ENCODE measurements at regions not wholly inside any gene's neighbourhood (a gene's known extent, or its start where the extent isn't known, plus 50 kb on each side); places are given as distances from the start of the nearest gene placed in this dataset.
"Not testable (repeated sequence)": the region's sequence is repeated elsewhere in the genome, so short reads cannot be mapped to it uniquely, and the experiment has no call there.

GRCh38 chr15:98103570-98103969, 143.1 kb downstream of the ARRDC4 start:
- no peak overlapping the region for H3K4me2 ChIP-seq (ENCODE audit: extremely low read depth, insufficient read depth, low read length)
- no peaks in the 10 kb centered on the region for H4K20me1 ChIP-seq (ENCODE audit: control insufficient read depth, extremely low read depth, insufficient read depth, low read length)
- H3K9me3 ChIP-seq (ENCODE audit: control insufficient read depth, insufficient read depth, low read depth, low read length), result no peaks in the 10 kb centered on the region
- H3K79me2 ChIP-seq (ENCODE audit: control insufficient read depth, insufficient read depth, low read length), result no peaks in the 10 kb centered on the region
- no peak overlapping the region for H3K27ac ChIP-seq (ENCODE audit: insufficient read depth, low read length)
- no peak for DNase-seq (ENCODE audit: low read depth in 2 of 2)
- TF ChIP-seq, protein P1, sequence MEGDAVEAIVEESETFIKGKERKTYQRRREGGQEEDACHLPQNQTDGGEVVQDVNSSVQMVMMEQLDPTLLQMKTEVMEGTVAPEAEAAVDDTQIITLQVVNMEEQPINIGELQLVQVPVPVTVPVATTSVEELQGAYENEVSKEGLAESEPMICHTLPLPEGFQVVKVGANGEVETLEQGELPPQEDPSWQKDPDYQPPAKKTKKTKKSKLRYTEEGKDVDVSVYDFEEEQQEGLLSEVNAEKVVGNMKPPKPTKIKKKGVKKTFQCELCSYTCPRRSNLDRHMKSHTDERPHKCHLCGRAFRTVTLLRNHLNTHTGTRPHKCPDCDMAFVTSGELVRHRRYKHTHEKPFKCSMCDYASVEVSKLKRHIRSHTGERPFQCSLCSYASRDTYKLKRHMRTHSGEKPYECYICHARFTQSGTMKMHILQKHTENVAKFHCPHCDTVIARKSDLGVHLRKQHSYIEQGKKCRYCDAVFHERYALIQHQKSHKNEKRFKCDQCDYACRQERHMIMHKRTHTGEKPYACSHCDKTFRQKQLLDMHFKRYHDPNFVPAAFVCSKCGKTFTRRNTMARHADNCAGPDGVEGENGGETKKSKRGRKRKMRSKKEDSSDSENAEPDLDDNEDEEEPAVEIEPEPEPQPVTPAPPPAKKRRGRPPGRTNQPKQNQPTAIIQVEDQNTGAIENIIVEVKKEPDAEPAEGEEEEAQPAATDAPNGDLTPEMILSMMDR (conservative IDR thresholded peaks at IDR 0.05 in 1 of 2, IDR thresholded peaks at IDR 0.05 in 1 of 2; ENCODE audit: low read depth in 1 of 2, low read length in 2 of 2), result no peak
- H3K36me3 ChIP-seq (ENCODE audit: control insufficient read depth, insufficient read depth, low read length), result no peaks in the 10 kb centered on the region
- H3K27me3 ChIP-seq (ENCODE audit: control insufficient read depth, insufficient read depth, low read length), result no peaks in the 10 kb centered on the region
- no peak overlapping the region for H2AFZ ChIP-seq (ENCODE audit: low read length)
- H3K4me1 ChIP-seq (ENCODE audit: control insufficient read depth, extremely low read depth, insufficient read depth, low read length), result no peaks in the 10 kb centered on the region
- no peak overlapping the region for H3K4me3 ChIP-seq (replicated peaks in 1 of 4; ENCODE audit: control extremely low read depth in 1 of 4, insufficient read depth in 1 of 4, low read depth in 3 of 4, low read length in 4 of 4)
- no peak overlapping the region for H3K9ac ChIP-seq (ENCODE audit: insufficient read depth, low read length)

GRCh38 chr15:98104386-98105151, 144.1 kb downstream of the ARRDC4 start:
- H3K9me3 ChIP-seq (ENCODE audit: control insufficient read depth, insufficient read depth, low read depth, low read length); H3K9ac ChIP-seq (ENCODE audit: insufficient read depth, low read length); H2AFZ ChIP-seq (ENCODE audit: low read length); H3K27me3 ChIP-seq (ENCODE audit: control insufficient read depth, insufficient read depth, low read length); H3K27ac ChIP-seq (ENCODE audit: insufficient read depth, low read length); H3K4me1 ChIP-seq (ENCODE audit: control insufficient read depth, extremely low read depth, insufficient read depth, low read length); H4K20me1 ChIP-seq (ENCODE audit: control insufficient read depth, extremely low read depth, insufficient read depth, low read length); H3K36me3 ChIP-seq (ENCODE audit: control insufficient read depth, insufficient read depth, low read length); H3K4me2 ChIP-seq (ENCODE audit: extremely low read depth, insufficient read depth, low read length); H3K79me2 ChIP-seq (ENCODE audit: control insufficient read depth, insufficient read depth, low read length); DNase-seq (ENCODE audit: low read depth in 2 of 2); H3K4me3 ChIP-seq (replicated peaks in 1 of 4; ENCODE audit: control extremely low read depth in 1 of 4, insufficient read depth in 1 of 4, low read depth in 3 of 4, low read length in 4 of 4): not testable (repeated sequence)

DNA sequence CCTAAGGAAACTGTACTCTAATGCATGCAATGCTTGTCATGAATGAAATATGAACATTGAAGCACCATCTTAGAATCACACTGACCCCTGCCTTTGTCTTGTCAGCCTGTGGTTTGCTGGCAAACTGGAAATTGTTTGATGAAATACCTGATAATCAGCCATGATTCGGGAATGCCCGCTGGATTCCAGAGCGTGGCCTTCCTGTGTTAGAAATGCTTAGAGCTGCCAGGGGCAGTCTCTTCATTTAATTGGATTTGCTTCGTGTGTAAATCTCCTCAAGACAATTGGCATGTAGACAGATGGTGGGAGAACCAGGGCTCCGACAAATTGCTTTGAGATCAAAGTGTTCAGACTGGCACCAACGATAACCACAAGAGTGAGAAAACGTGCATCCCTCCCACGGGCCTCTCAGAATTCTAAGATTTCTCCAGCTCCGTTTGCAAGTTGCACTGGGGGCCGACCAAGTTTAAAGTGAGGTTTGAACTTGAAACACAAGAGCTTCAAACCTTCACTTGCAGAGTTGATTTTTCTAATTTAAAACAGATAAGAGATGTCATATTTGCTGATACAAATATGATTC, 146.2 kb downstream of the ARRDC4 start:
- not testable (repeated sequence) for H3K4me1 ChIP-seq (ENCODE audit: control insufficient read depth, extremely low read depth, insufficient read depth, low read length); DNase-seq (ENCODE audit: low read depth in 2 of 2); H3K4me2 ChIP-seq (ENCODE audit: extremely low read depth, insufficient read depth, low read length); H3K9me3 ChIP-seq (ENCODE audit: control insufficient read depth, insufficient read depth, low read depth, low read length); H4K20me1 ChIP-seq (ENCODE audit: control insufficient read depth, extremely low read depth, insufficient read depth, low read length); H3K9ac ChIP-seq (ENCODE audit: insufficient read depth, low read length); H3K36me3 ChIP-seq (ENCODE audit: control insufficient read depth, insufficient read depth, low read length); H3K27me3 ChIP-seq (ENCODE audit: control insufficient read depth, insufficient read depth, low read length); H3K79me2 ChIP-seq (ENCODE audit: control insufficient read depth, insufficient read depth, low read length); H3K4me3 ChIP-seq (replicated peaks in 1 of 4; ENCODE audit: control extremely low read depth in 1 of 4, insufficient read depth in 1 of 4, low read depth in 3 of 4, low read length in 4 of 4); H3K27ac ChIP-seq (ENCODE audit: insufficient read depth, low read length); H2AFZ ChIP-seq (ENCODE audit: low read length)

- DNase-seq (ENCODE audit: low read depth in 2 of 2), result no peak
- Histone ChIP-seq H3K36me3 (ENCODE audit: control insufficient read depth, insufficient read depth, low read length) (no peaks in the 10 kb centered on the region), H3K4me2 (ENCODE audit: extremely low read depth, insufficient read depth, low read length) (no peak overlapping the region), H3K9ac (ENCODE audit: insufficient read depth, low read length) (no peak overlapping the region), H3K79me2 (ENCODE audit: control insufficient read depth, insufficient read depth, low read length) (no peaks in the 10 kb centered on the region), H3K4me3 (replicated peaks in 1 of 4; ENCODE audit: control extremely low read depth in 1 of 4, insufficient read depth in 1 of 4, low read depth in 3 of 4, low read length in 4 of 4) (no peak overlapping the region), H3K27me3 (ENCODE audit: control insufficient read depth, insufficient read depth, low read length) (no peaks in the 10 kb centered on the region), H3K4me1 (ENCODE audit: control insufficient read depth, extremely low read depth, insufficient read depth, low read length) (no peaks in the 10 kb centered on the region), H2AFZ (ENCODE audit: low read length) (no peak overlapping the region), H3K27ac (ENCODE audit: insufficient read depth, low read length) (no peak overlapping the region), H4K20me1 (ENCODE audit: control insufficient read depth, extremely low read depth, insufficient read depth, low read length) (no peaks in the 10 kb centered on the region), H3K9me3 (ENCODE audit: control insufficient read depth, insufficient read depth, low read depth, low read length) (no peaks in the 10 kb centered on the region)
- TF ChIP-seq, protein P1 (conservative IDR thresholded peaks at IDR 0.05 in 1 of 2, IDR thresholded peaks at IDR 0.05 in 1 of 2; ENCODE audit: low read depth in 1 of 2, low read length in 2 of 2), result no peak
- no peak for TF ChIP-seq EZH2 (IDR thresholded peaks at IDR 0.05; ENCODE audit: low read length, missing control alignments)
Observed at GRCh38 chr15:98111806-98112205, 151.3 kb downstream of the ARRDC4 start.
